BLaER1 (cell line): ENCODE measurements at regions not wholly inside any gene's neighbourhood (a gene's known extent, or its start where the extent isn't known, plus 50 kb on each side); places are given as distances from the start of the nearest gene placed in this dataset.

Source experiments
- H3K27ac ChIP-seq: shearing (Covaris generic); formaldehyde crosslinking; 2 replicates; pipeline ENCODE4 v1.8.1; 2022
- H3K27me3 ChIP-seq: shearing (Covaris generic); formaldehyde crosslinking; 2 replicates; pipeline ENCODE4 v1.8.1; 2022
- H3K36me3 ChIP-seq: shearing (Covaris generic); formaldehyde crosslinking; 2 replicates; pipeline ENCODE4 v1.8.1; 2022
- H3K4me1 ChIP-seq: shearing (Covaris generic); formaldehyde crosslinking; 2 replicates; pipeline ENCODE4 v1.8.1; 2022
- H3K4me2 ChIP-seq: shearing (Covaris generic); formaldehyde crosslinking; 2 replicates; pipeline ENCODE4 v1.8.1; 2022
- H3K4me3 ChIP-seq: shearing (Covaris generic); formaldehyde crosslinking; 2 replicates; pipeline ENCODE4 v1.8.1; 2022
- H3K9ac ChIP-seq: shearing (Covaris generic); formaldehyde crosslinking; 2 replicates; pipeline ENCODE4 v1.8.1; 2022
- H3K9me3 ChIP-seq: shearing (Covaris generic); formaldehyde crosslinking; 2 replicates; pipeline ENCODE4 v1.8.1; 2022
- H4K20me1 ChIP-seq: shearing (Covaris generic); formaldehyde crosslinking; 2 replicates; pipeline ENCODE4 v1.8.1; 2022
- Cebpa-rat ChIP-seq: shearing (Covaris generic); IDR thresholded peaks from 2 replicates; pipeline ENCODE4 v1.8.1; 2022

- Histone ChIP-seq H3K27me3 (no peaks in the 10 kb centered on the region), H4K20me1 (no peaks in the 10 kb centered on the region), H3K9ac (no peak overlapping the region), H3K36me3 (no peaks in the 10 kb centered on the region), H3K27ac (no peak overlapping the region), H3K4me2 (no peak overlapping the region), H3K9me3 (no peaks in the 10 kb centered on the region), H3K4me3 (no peak overlapping the region), H3K4me1 (peaks cover 16% of the 10 kb centered on the region)
- TF ChIP-seq Cebpa-rat, result no peak
Measured at GRCh38 chr6:44530910-44531234, 143.4 kb downstream of the CDC5L start.

- no peak overlapping the region for H3K27ac ChIP-seq
- H3K4me3 ChIP-seq, result no peak overlapping the region
- no peaks in the 10 kb centered on the region for H3K9me3 ChIP-seq
- no peak for TF ChIP-seq Cebpa-rat
- no peak overlapping the region for H3K9ac ChIP-seq
- H3K27me3 ChIP-seq, result no peaks in the 10 kb centered on the region
- H3K4me2 ChIP-seq, result no peak overlapping the region
- no peaks in the 10 kb centered on the region for H4K20me1 ChIP-seq
- H3K4me1 ChIP-seq, result peaks cover 16% of the 10 kb centered on the region
- H3K36me3 ChIP-seq, result no peaks in the 10 kb centered on the region
Measured at GRCh38 chr6:44531442-44532015, 144.0 kb downstream of the CDC5L start.

GRCh38 chr6:44533421-44533820, 145.9 kb downstream of the CDC5L start:
- H4K20me1 ChIP-seq, result no peaks in the 10 kb centered on the region
- no peak for TF ChIP-seq Cebpa-rat
- no peak overlapping the region for H3K4me2 ChIP-seq
- no peaks in the 10 kb centered on the region for H3K4me1 ChIP-seq
- H3K36me3 ChIP-seq, result no peaks in the 10 kb centered on the region
- no peaks in the 10 kb centered on the region for H3K27me3 ChIP-seq
- no peak overlapping the region for H3K9ac ChIP-seq
- no peaks in the 10 kb centered on the region for H3K9me3 ChIP-seq
- no peak overlapping the region for H3K4me3 ChIP-seq
- H3K27ac ChIP-seq, result no peak overlapping the region

GRCh38 chr6:44534291-44534690, 146.8 kb downstream of the CDC5L start:
- Histone ChIP-seq H4K20me1 (no peaks in the 10 kb centered on the region), H3K4me3 (no peak overlapping the region), H3K9me3 (no peaks in the 10 kb centered on the region), H3K36me3 (no peaks in the 10 kb centered on the region), H3K4me1 (no peaks in the 10 kb centered on the region), H3K27me3 (no peaks in the 10 kb centered on the region), H3K27ac (no peak overlapping the region), H3K9ac (no peak overlapping the region), H3K4me2 (no peak overlapping the region)
- TF ChIP-seq Cebpa-rat, result no peak

- Histone ChIP-seq H3K9ac (no peak overlapping the region), H3K36me3 (no peaks in the 10 kb centered on the region), H3K9me3 (no peaks in the 10 kb centered on the region), H3K4me3 (no peak overlapping the region), H4K20me1 (no peaks in the 10 kb centered on the region), H3K27me3 (no peaks in the 10 kb centered on the region), H3K4me1 (no peaks in the 10 kb centered on the region), H3K27ac (no peak overlapping the region), H3K4me2 (no peak overlapping the region)
- TF ChIP-seq Cebpa-rat, result no peak
Measured at GRCh38 chr6:44535446-44535845, 147.9 kb downstream of the CDC5L start.

GRCh38 chr6:44535967-44536366, 148.5 kb downstream of the CDC5L start:
- no peaks in the 10 kb centered on the region for H3K4me1 ChIP-seq
- no peaks in the 10 kb centered on the region for H3K9me3 ChIP-seq
- H3K4me2 ChIP-seq, result no peak overlapping the region
- H4K20me1 ChIP-seq, result no peaks in the 10 kb centered on the region
- H3K4me3 ChIP-seq, result no peak overlapping the region
- no peaks in the 10 kb centered on the region for H3K27me3 ChIP-seq
- no peaks in the 10 kb centered on the region for H3K36me3 ChIP-seq
- TF ChIP-seq Cebpa-rat, result no peak
- H3K9ac ChIP-seq, result no peak overlapping the region
- no peak overlapping the region for H3K27ac ChIP-seq

- H3K36me3 ChIP-seq, result no peaks in the 10 kb centered on the region
- TF ChIP-seq Cebpa-rat, result no peak
- no peak overlapping the region for H3K9ac ChIP-seq
- no peak overlapping the region for H3K4me2 ChIP-seq
- no peaks in the 10 kb centered on the region for H4K20me1 ChIP-seq
- H3K27ac ChIP-seq, result no peak overlapping the region
- no peaks in the 10 kb centered on the region for H3K27me3 ChIP-seq
- no peaks in the 10 kb centered on the region for H3K9me3 ChIP-seq
- H3K4me3 ChIP-seq, result no peak overlapping the region
- H3K4me1 ChIP-seq, result no peaks in the 10 kb centered on the region
Measured at GRCh38 chr6:44537306-44538049, 150.0 kb downstream of the CDC5L start.

GRCh38 chr6:44538131-44538806, 150.8 kb downstream of the CDC5L start:
- H3K27me3 ChIP-seq, result no peaks in the 10 kb centered on the region
- no peaks in the 10 kb centered on the region for H3K36me3 ChIP-seq
- no peaks in the 10 kb centered on the region for H3K9me3 ChIP-seq
- no peak overlapping the region for H3K27ac ChIP-seq
- no peak for TF ChIP-seq Cebpa-rat
- H3K9ac ChIP-seq, result no peak overlapping the region
- H4K20me1 ChIP-seq, result no peaks in the 10 kb centered on the region
- no peaks in the 10 kb centered on the region for H3K4me1 ChIP-seq
- no peak overlapping the region for H3K4me3 ChIP-seq
- no peak overlapping the region for H3K4me2 ChIP-seq

GRCh38 chr6:44538807-44539201, 151.3 kb downstream of the CDC5L start:
- Histone ChIP-seq H3K4me2 (no peak overlapping the region), H3K27ac (no peak overlapping the region), H3K36me3 (no peaks in the 10 kb centered on the region), H3K4me1 (no peaks in the 10 kb centered on the region), H3K9ac (no peak overlapping the region), H4K20me1 (no peaks in the 10 kb centered on the region), H3K27me3 (no peaks in the 10 kb centered on the region), H3K4me3 (no peak overlapping the region), H3K9me3 (no peaks in the 10 kb centered on the region)
- no peak for TF ChIP-seq Cebpa-rat

- H3K27ac ChIP-seq, result no peak overlapping the region
- H4K20me1 ChIP-seq, result no peaks in the 10 kb centered on the region
- H3K4me2 ChIP-seq, result no peak overlapping the region
- no peak overlapping the region for H3K9ac ChIP-seq
- no peaks in the 10 kb centered on the region for H3K4me1 ChIP-seq
- no peaks in the 10 kb centered on the region for H3K9me3 ChIP-seq
- no peaks in the 10 kb centered on the region for H3K27me3 ChIP-seq
- TF ChIP-seq Cebpa-rat, result no peak
- no peaks in the 10 kb centered on the region for H3K36me3 ChIP-seq
- no peak overlapping the region for H3K4me3 ChIP-seq
Measured at GRCh38 chr6:44539701-44540355, 152.3 kb downstream of the CDC5L start.
